ENCODE measurements at regions not wholly inside any gene's neighbourhood (a gene's known extent, or its start where the extent isn't known, plus 50 kb on each side); places are given as distances from the start of the nearest gene placed in this dataset.
"Not testable (repeated sequence)": the region's sequence is repeated elsewhere in the genome, so short reads cannot be mapped to it uniquely, and the experiment has no call there.

- Histone ChIP-seq H3K9me3 (replicated peaks) (peaks cover 11% of the 10 kb centered on the region), H3K4me1 (no peaks in the 10 kb centered on the region), H3K27ac (replicated peaks) (no peak overlapping the region), H3K4me3 (no peak overlapping the region), H3K27me3 (ENCODE audit: low read depth) (no peaks in the 10 kb centered on the region), H3K36me3 (no peaks in the 10 kb centered on the region)
- TF ChIP-seq CTCF (IDR thresholded peaks at IDR 0.05; ENCODE audit: borderline replicate concordance) = no peak
- DNase-seq = no peak
- intact Hi-C loops (cut with micrococcal nuclease) = no loop called here
These were observed 200.0 kb downstream of the FOXG1 start for GRCh38 chr14:28966416-28967233.

- no peak for TF ChIP-seq CTCF (IDR thresholded peaks at IDR 0.05; ENCODE audit: borderline replicate concordance)
- DNase-seq = no peak
These were observed 208.5 kb downstream of the FOXG1 start for GRCh38 chr14:28975084-28975483.

GRCh38 chr14:28982228-28982627, 215.6 kb downstream of the FOXG1 start:
- Histone ChIP-seq H3K9me3 (replicated peaks) (peaks cover 31% of the 10 kb centered on the region), H3K27ac (replicated peaks) (no peak overlapping the region), H3K27me3 (ENCODE audit: low read depth) (no peaks in the 10 kb centered on the region), H3K36me3 (no peaks in the 10 kb centered on the region), H3K4me3 (no peak overlapping the region), H3K4me1 (no peaks in the 10 kb centered on the region)
- DNase-seq = no peak
- TF ChIP-seq CTCF (IDR thresholded peaks at IDR 0.05; ENCODE audit: borderline replicate concordance) = no peak
- intact Hi-C loops (cut with micrococcal nuclease) = no loop called here

More at GRCh38 chr14:28975084-28975483, 208.5 kb downstream of the FOXG1 start:
- Histone ChIP-seq H3K27ac (replicated peaks) (no peak overlapping the region), H3K27me3 (ENCODE audit: low read depth) (no peaks in the 10 kb centered on the region), H3K4me3 (no peak overlapping the region), H3K36me3 (no peaks in the 10 kb centered on the region), H3K4me1 (no peaks in the 10 kb centered on the region), H3K9me3 (replicated peaks) (peaks cover 10% of the 10 kb centered on the region)
- intact Hi-C loops (cut with micrococcal nuclease) = no loop called here

GRCh38 chr14:28983279-28983678, 216.7 kb downstream of the FOXG1 start:
- H3K36me3 ChIP-seq = no peaks in the 10 kb centered on the region
- no peak overlapping the region for H3K27ac ChIP-seq (replicated peaks)
- no peaks in the 10 kb centered on the region for H3K4me1 ChIP-seq
- TF ChIP-seq CTCF (IDR thresholded peaks at IDR 0.05; ENCODE audit: borderline replicate concordance) = no peak
- no peaks in the 10 kb centered on the region for H3K27me3 ChIP-seq (ENCODE audit: low read depth)
- intact Hi-C loops (cut with micrococcal nuclease) = no loop called here
- H3K4me3 ChIP-seq = no peak overlapping the region
- H3K9me3 ChIP-seq (replicated peaks) = peaks cover 39% of the 10 kb centered on the region
- DNase-seq = no peak

GRCh38 chr14:28987516-28987915, 220.9 kb downstream of the FOXG1 start:
- Histone ChIP-seq H3K4me3 (no peak overlapping the region), H3K9me3 (replicated peaks) (peaks cover 37% of the 10 kb centered on the region), H3K27me3 (ENCODE audit: low read depth) (no peaks in the 10 kb centered on the region), H3K36me3 (no peaks in the 10 kb centered on the region), H3K27ac (replicated peaks) (no peak overlapping the region), H3K4me1 (no peaks in the 10 kb centered on the region)
- intact Hi-C loops (cut with micrococcal nuclease) = no loop called here
- no peak for TF ChIP-seq CTCF (IDR thresholded peaks at IDR 0.05; ENCODE audit: borderline replicate concordance)
- DNase-seq = no peak

GRCh38 chr14:28997196-28997595, 230.6 kb downstream of the FOXG1 start:
- H3K4me3 ChIP-seq; H3K4me1 ChIP-seq; H3K27ac ChIP-seq (replicated peaks); H3K27me3 ChIP-seq (ENCODE audit: low read depth); intact Hi-C loops (cut with micrococcal nuclease); H3K36me3 ChIP-seq; DNase-seq: not testable (repeated sequence)
- H3K9me3 ChIP-seq (replicated peaks) = peaks cover 20% of the 10 kb centered on the region
